ENCODE measurements at regions not wholly inside any gene's neighbourhood (a gene's known extent, or its start where the extent isn't known, plus 50 kb on each side); places are given as distances from the start of the nearest gene placed in this dataset.
"Not testable (repeated sequence)": the region's sequence is repeated elsewhere in the genome, so short reads cannot be mapped to it uniquely, and the experiment has no call there.

DNA sequence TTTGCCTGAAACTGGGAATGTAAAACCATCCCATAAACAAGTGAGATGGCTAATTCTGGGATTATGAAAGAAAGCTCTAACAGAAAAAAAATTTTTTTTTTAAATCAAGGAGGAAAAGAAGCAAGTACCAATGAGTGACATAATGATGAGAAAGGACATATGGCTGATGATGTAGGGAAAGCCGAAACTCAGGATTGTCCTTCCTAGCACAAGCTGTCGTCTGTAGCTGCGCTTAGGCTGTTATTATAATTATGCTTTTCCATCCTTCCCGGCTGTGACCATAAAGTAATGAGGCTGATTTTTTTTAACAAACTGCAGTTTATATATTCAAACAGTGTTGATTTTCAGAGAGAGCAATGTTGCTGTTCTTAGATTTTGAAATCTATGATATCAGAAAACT is 209.8 kb upstream of the NOCT start:
- no peak for DNase-seq (ENCODE audit: extremely low spot score)
- H3K4me1 ChIP-seq (ENCODE audit: insufficient read depth): no peaks in the 10 kb centered on the region
- no peak overlapping the region for H3K27ac ChIP-seq (ENCODE audit: low read depth)
- 77% methylated on average over 4 of the region's 4 CpGs for WGBS
- no peak overlapping the region for H3K4me3 ChIP-seq (ENCODE audit: low read depth, low read length)
- no peaks in the 10 kb centered on the region for H3K36me3 ChIP-seq (ENCODE audit: insufficient read depth)

GRCh38 chr4:138804711-138805110 is 210.9 kb upstream of the NOCT start:
- H3K27ac ChIP-seq (ENCODE audit: low read depth): no peak overlapping the region
- WGBS: 7% methylated on average over 9 of the region's 9 CpGs
- DNase-seq (ENCODE audit: extremely low spot score): no peak
- no peak overlapping the region for H3K4me3 ChIP-seq (ENCODE audit: low read depth, low read length)
- H3K4me1 ChIP-seq (ENCODE audit: insufficient read depth): no peaks in the 10 kb centered on the region
- no peaks in the 10 kb centered on the region for H3K36me3 ChIP-seq (ENCODE audit: insufficient read depth)

GRCh38 chr4:138803051-138803450 is 212.5 kb upstream of the NOCT start:
- no peaks in the 10 kb centered on the region for H3K36me3 ChIP-seq (ENCODE audit: insufficient read depth)
- 76% methylated on average over 4 of the region's 4 CpGs for WGBS
- H3K27ac ChIP-seq (ENCODE audit: low read depth): no peak overlapping the region
- no peak for DNase-seq (ENCODE audit: extremely low spot score)
- H3K4me1 ChIP-seq (ENCODE audit: insufficient read depth): no peaks in the 10 kb centered on the region
- H3K4me3 ChIP-seq (ENCODE audit: low read depth, low read length): no peak overlapping the region

- H3K4me1 ChIP-seq (ENCODE audit: insufficient read depth): no peaks in the 10 kb centered on the region
- DNase-seq (ENCODE audit: extremely low spot score): no peak
- H3K36me3 ChIP-seq (ENCODE audit: insufficient read depth): no peaks in the 10 kb centered on the region
- H3K27ac ChIP-seq (ENCODE audit: low read depth): no peak overlapping the region
- H3K4me3 ChIP-seq (ENCODE audit: low read depth, low read length): no peak overlapping the region
These were observed 213.1 kb upstream of the NOCT start for GRCh38 chr4:138802499-138802898.

DNA sequence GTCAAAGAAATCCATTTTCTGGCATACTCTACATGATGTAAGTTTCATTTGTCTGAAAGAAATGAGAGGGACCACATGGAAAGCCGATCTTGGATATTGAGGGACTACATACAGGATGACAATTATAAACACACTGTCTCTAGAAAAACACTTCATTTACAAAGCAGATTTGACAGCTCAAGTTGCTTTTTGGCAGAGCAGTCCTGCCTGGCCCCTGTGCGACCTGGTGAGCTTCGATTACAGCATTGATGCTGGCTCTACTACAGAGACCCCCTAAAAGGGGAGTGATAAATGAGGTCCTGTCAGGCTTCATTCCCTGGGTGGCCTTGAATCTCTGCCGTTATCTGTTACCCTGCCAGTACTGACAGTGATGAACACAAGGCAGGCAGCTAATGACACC is 215.2 kb upstream of the NOCT start:
- no peak for DNase-seq (ENCODE audit: extremely low spot score)
- WGBS: 55% methylated on average over 4 of the region's 4 CpGs

GRCh38 chr4:138798404-138798803 is 217.2 kb upstream of the NOCT start:
- DNase-seq (ENCODE audit: extremely low spot score): no peak
- Histone ChIP-seq H3K36me3 (ENCODE audit: insufficient read depth) (no peaks in the 10 kb centered on the region), H3K4me3 (ENCODE audit: low read depth, low read length) (no peak overlapping the region), H3K4me1 (ENCODE audit: insufficient read depth) (no peaks in the 10 kb centered on the region), H3K27ac (ENCODE audit: low read depth) (no peak overlapping the region)
- WGBS: 84% methylated on average over 4 of the region's 4 CpGs

More for the DNA sequence above, 215.2 kb upstream of the NOCT start:
- no peak overlapping the region for H3K4me3 ChIP-seq (ENCODE audit: low read depth, low read length)
- H3K36me3 ChIP-seq (ENCODE audit: insufficient read depth): no peaks in the 10 kb centered on the region
- H3K4me1 ChIP-seq (ENCODE audit: insufficient read depth): no peaks in the 10 kb centered on the region
- no peak overlapping the region for H3K27ac ChIP-seq (ENCODE audit: low read depth)

- 84% methylated on average over 2 of the region's 2 CpGs for WGBS
- H3K4me3 ChIP-seq (ENCODE audit: low read depth, low read length): no peak overlapping the region
- H3K27ac ChIP-seq (ENCODE audit: low read depth): no peak overlapping the region
- DNase-seq (ENCODE audit: extremely low spot score): no peak
- H3K36me3 ChIP-seq (ENCODE audit: insufficient read depth): no peaks in the 10 kb centered on the region
- no peaks in the 10 kb centered on the region for H3K4me1 ChIP-seq (ENCODE audit: insufficient read depth)
These were observed 217.9 kb upstream of the NOCT start for GRCh38 chr4:138797646-138798045.

- no peak for DNase-seq (ENCODE audit: extremely low spot score)
- Histone ChIP-seq H3K4me3 (ENCODE audit: low read depth, low read length) (no peak overlapping the region), H3K4me1 (ENCODE audit: insufficient read depth) (no peaks in the 10 kb centered on the region), H3K27ac (ENCODE audit: low read depth) (no peak overlapping the region), H3K36me3 (ENCODE audit: insufficient read depth) (no peaks in the 10 kb centered on the region)
- WGBS: 93% methylated on average over 11 of the region's 11 CpGs
These were observed 218.8 kb upstream of the NOCT start for GRCh38 chr4:138796761-138797160.

GRCh38 chr4:138790706-138791340 is 224.8 kb upstream of the NOCT start:
- Histone ChIP-seq H3K4me3 (ENCODE audit: low read depth, low read length) (no peak overlapping the region), H3K4me1 (ENCODE audit: insufficient read depth) (no peaks in the 10 kb centered on the region), H3K27ac (ENCODE audit: low read depth) (no peak overlapping the region), H3K36me3 (ENCODE audit: insufficient read depth) (no peaks in the 10 kb centered on the region)
- no peak for DNase-seq (ENCODE audit: extremely low spot score)
- 84% methylated on average over 3 of the region's 3 CpGs for WGBS

DNA sequence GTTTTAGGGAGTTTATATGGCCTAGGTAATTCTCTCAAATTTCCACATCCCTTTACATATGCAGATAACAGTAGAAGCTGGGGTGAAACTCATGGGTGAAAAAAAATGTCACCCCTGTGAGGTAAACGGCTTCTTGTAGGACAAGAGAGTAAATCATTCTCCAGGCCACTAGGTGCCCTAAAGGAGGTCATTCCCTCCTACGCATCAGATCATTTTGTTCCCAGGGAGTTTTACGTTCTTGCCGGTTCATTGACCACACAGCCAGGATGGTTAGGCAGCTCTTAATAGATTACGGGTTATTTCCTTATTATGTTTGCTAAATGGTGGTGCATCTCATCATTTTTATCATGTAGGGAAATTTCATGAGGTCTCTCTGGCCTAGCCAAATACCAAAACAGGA is 225.8 kb upstream of the NOCT start:
- Histone ChIP-seq H3K4me1 (ENCODE audit: insufficient read depth) (no peaks in the 10 kb centered on the region), H3K27ac (ENCODE audit: low read depth) (no peak overlapping the region), H3K4me3 (ENCODE audit: low read depth, low read length) (no peak overlapping the region), H3K36me3 (ENCODE audit: insufficient read depth) (no peaks in the 10 kb centered on the region)
- no peak for DNase-seq (ENCODE audit: extremely low spot score)
- 82% methylated on average over 5 of the region's 5 CpGs for WGBS

GRCh38 chr4:138788857-138789256 is 226.7 kb upstream of the NOCT start:
- H3K36me3 ChIP-seq (ENCODE audit: insufficient read depth): no peaks in the 10 kb centered on the region
- 90% methylated on average over 5 of the region's 5 CpGs for WGBS
- no peak overlapping the region for H3K4me3 ChIP-seq (ENCODE audit: low read depth, low read length)
- DNase-seq (ENCODE audit: extremely low spot score): no peak
- no peak overlapping the region for H3K27ac ChIP-seq (ENCODE audit: low read depth)
- no peaks in the 10 kb centered on the region for H3K4me1 ChIP-seq (ENCODE audit: insufficient read depth)

- WGBS: 89% methylated on average over 1 of the region's 1 CpG
- no peak overlapping the region for H3K27ac ChIP-seq (ENCODE audit: low read depth)
- H3K36me3 ChIP-seq (ENCODE audit: insufficient read depth): no peaks in the 10 kb centered on the region
- no peak for DNase-seq (ENCODE audit: extremely low spot score)
- no peak overlapping the region for H3K4me3 ChIP-seq (ENCODE audit: low read depth, low read length)
- no peaks in the 10 kb centered on the region for H3K4me1 ChIP-seq (ENCODE audit: insufficient read depth)
These were observed 227.3 kb upstream of the NOCT start for GRCh38 chr4:138788267-138788790.

DNA sequence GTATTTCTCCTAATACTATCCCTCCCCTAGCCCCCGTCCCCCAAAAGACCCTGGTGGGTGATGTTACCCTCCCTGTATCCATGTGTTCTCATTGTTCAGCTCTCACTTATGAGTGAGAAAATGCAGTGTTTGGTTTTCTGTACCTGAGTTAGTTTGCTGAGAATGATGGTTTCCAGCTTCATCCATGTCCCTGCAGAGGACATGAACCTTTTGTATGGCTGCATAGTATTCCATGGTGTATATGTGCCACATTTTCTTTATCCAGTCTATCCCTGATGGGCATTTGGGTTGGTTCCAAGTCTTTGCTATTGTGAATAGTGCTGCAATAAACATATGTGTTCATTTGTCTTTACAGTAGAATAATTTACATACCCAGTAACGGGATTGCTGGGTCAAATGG is 235.8 kb upstream of the NOCT start:
- 91% methylated on average over 2 of the region's 2 CpGs for WGBS
- not testable (repeated sequence) for H3K36me3 ChIP-seq (ENCODE audit: insufficient read depth); H3K27ac ChIP-seq (ENCODE audit: low read depth); H3K4me3 ChIP-seq (ENCODE audit: low read depth, low read length); DNase-seq (ENCODE audit: extremely low spot score); H3K4me1 ChIP-seq (ENCODE audit: insufficient read depth)

- DNase-seq (ENCODE audit: extremely low spot score): no peak
- no peak overlapping the region for H3K27ac ChIP-seq (ENCODE audit: low read depth)
- H3K36me3 ChIP-seq (ENCODE audit: insufficient read depth): no peaks in the 10 kb centered on the region
- no peaks in the 10 kb centered on the region for H3K4me1 ChIP-seq (ENCODE audit: insufficient read depth)
- 51% methylated on average over 6 of the region's 6 CpGs for WGBS
- H3K4me3 ChIP-seq (ENCODE audit: low read depth, low read length): no peak overlapping the region
These were observed 239.7 kb upstream of the NOCT start for GRCh38 chr4:138775890-138776289.

- no peak for DNase-seq (ENCODE audit: extremely low spot score)
These were observed 240.1 kb upstream of the NOCT start for GRCh38 chr4:138775489-138775888.

More at GRCh38 chr4:138775489-138775888, 240.1 kb upstream of the NOCT start:
- no peak overlapping the region for H3K4me3 ChIP-seq (ENCODE audit: low read depth, low read length)
- H3K27ac ChIP-seq (ENCODE audit: low read depth): no peak overlapping the region
- no peaks in the 10 kb centered on the region for H3K4me1 ChIP-seq (ENCODE audit: insufficient read depth)
- WGBS: 55% methylated on average over 3 of the region's 3 CpGs
- no peaks in the 10 kb centered on the region for H3K36me3 ChIP-seq (ENCODE audit: insufficient read depth)
